ENCODE measurements at regions not wholly inside any gene's neighbourhood (a gene's known extent, or its start where the extent isn't known, plus 50 kb on each side); places are given as distances from the start of the nearest gene placed in this dataset.

- CTCF ChIA-PET, result no interaction called here
- Mint-ChIP-seq H3K4me1 (no peaks in the 10 kb centered on the region), H3K27me3 (peaks cover 8% of the 10 kb centered on the region), H3K4me3 (no peak overlapping the region), H3K27ac (no peak overlapping the region), H3K9me3 (no peaks in the 10 kb centered on the region), H3K36me3 (ENCODE audit: low read depth) (no peaks in the 10 kb centered on the region)
- POLR2A ChIA-PET, result no interaction called here
- DNase-seq, result no peak
Observed at GRCh38 chr11:111194860-111195568, 50.5 kb upstream of the POU2AF2 start.

GRCh38 chr11:111193924-111194490 lies 51.5 kb upstream of the POU2AF2 start:
- ChIA-PET POLR2A (no interaction called here), CTCF (no interaction called here)
- Mint-ChIP-seq H3K27me3 (peaks cover 8% of the 10 kb centered on the region), H3K27ac (no peak overlapping the region), H3K4me1 (no peaks in the 10 kb centered on the region), H3K4me3 (no peak overlapping the region), H3K9me3 (no peaks in the 10 kb centered on the region), H3K36me3 (ENCODE audit: low read depth) (no peaks in the 10 kb centered on the region)
- DNase-seq, result no peak

GRCh38 chr11:111189466-111189865 lies 56.1 kb upstream of the POU2AF2 start:
- no peak overlapping the region for H3K27ac Mint-ChIP-seq
- H3K9me3 Mint-ChIP-seq, result no peaks in the 10 kb centered on the region
- H3K4me1 Mint-ChIP-seq, result no peaks in the 10 kb centered on the region
- POLR2A ChIA-PET, result no interaction called here
- H3K4me3 Mint-ChIP-seq, result no peak overlapping the region
- H3K27me3 Mint-ChIP-seq, result peaks cover 16% of the 10 kb centered on the region
- H3K36me3 Mint-ChIP-seq (ENCODE audit: low read depth), result no peaks in the 10 kb centered on the region
- CTCF ChIA-PET, result no interaction called here
- DNase-seq, result no peak

GRCh38 chr11:111186308-111186915 lies 59.1 kb upstream of the POU2AF2 start:
- no peak overlapping the region for H3K4me3 Mint-ChIP-seq
- H3K36me3 Mint-ChIP-seq (ENCODE audit: low read depth), result no peaks in the 10 kb centered on the region
- ChIA-PET POLR2A (no interaction called here), CTCF (no interaction called here)
- peaks cover 13% of the 10 kb centered on the region for H3K27me3 Mint-ChIP-seq
- no peak for DNase-seq
- H3K9me3 Mint-ChIP-seq, result no peaks in the 10 kb centered on the region
- H3K4me1 Mint-ChIP-seq, result no peaks in the 10 kb centered on the region
- no peak overlapping the region for H3K27ac Mint-ChIP-seq

GRCh38 chr11:111185266-111185665 lies 60.3 kb upstream of the POU2AF2 start:
- POLR2A ChIA-PET, result no interaction called here
- CTCF ChIA-PET, result no interaction called here
- H3K36me3 Mint-ChIP-seq (ENCODE audit: low read depth), result no peaks in the 10 kb centered on the region
- no peaks in the 10 kb centered on the region for H3K9me3 Mint-ChIP-seq
- H3K4me3 Mint-ChIP-seq, result no peak overlapping the region
- DNase-seq, result no peak
- no peak overlapping the region for H3K27ac Mint-ChIP-seq
- H3K4me1 Mint-ChIP-seq, result no peaks in the 10 kb centered on the region
- H3K27me3 Mint-ChIP-seq, result peaks cover 13% of the 10 kb centered on the region

GRCh38 chr11:111183706-111184105 lies 61.8 kb upstream of the POU2AF2 start:
- Mint-ChIP-seq H3K27me3 (peaks cover 12% of the 10 kb centered on the region), H3K4me3 (no peak overlapping the region), H3K36me3 (ENCODE audit: low read depth) (no peaks in the 10 kb centered on the region), H3K4me1 (no peaks in the 10 kb centered on the region), H3K9me3 (no peaks in the 10 kb centered on the region), H3K27ac (no peak overlapping the region)
- ChIA-PET CTCF (no interaction called here), POLR2A (no interaction called here)
- DNase-seq, result no peak

GRCh38 chr11:111179184-111179910 lies 66.2 kb upstream of the POU2AF2 start:
- ChIA-PET CTCF (no interaction called here), POLR2A (no interaction called here)
- H3K9me3 Mint-ChIP-seq, result no peaks in the 10 kb centered on the region

GRCh38 chr11:111177037-111177871 lies 68.3 kb upstream of the POU2AF2 start:
- Mint-ChIP-seq H3K4me1 (peaks cover 7% of the 10 kb centered on the region), H3K36me3 (ENCODE audit: low read depth) (no peaks in the 10 kb centered on the region), H3K27me3 (peaks cover 4% of the 10 kb centered on the region), H3K9me3 (no peaks in the 10 kb centered on the region), H3K4me3 (no peak overlapping the region), H3K27ac (no peak overlapping the region)
- CTCF ChIA-PET, result no interaction called here
- DNase-seq, result no peak
- POLR2A ChIA-PET, result no interaction called here

More at GRCh38 chr11:111179184-111179910, 66.2 kb upstream of the POU2AF2 start:
- Mint-ChIP-seq H3K27me3 (no peaks in the 10 kb centered on the region), H3K4me1 (peaks cover 7% of the 10 kb centered on the region), H3K27ac (no peak overlapping the region), H3K36me3 (ENCODE audit: low read depth) (no peaks in the 10 kb centered on the region), H3K4me3 (no peak overlapping the region)
- DNase-seq, result no peak

- Mint-ChIP-seq H3K27me3 (peaks cover 5% of the 10 kb centered on the region), H3K9me3 (no peaks in the 10 kb centered on the region), H3K4me3 (no peak overlapping the region), H3K4me1 (peaks cover 7% of the 10 kb centered on the region), H3K36me3 (ENCODE audit: low read depth) (no peaks in the 10 kb centered on the region), H3K27ac (no peak overlapping the region)
- POLR2A ChIA-PET, result no interaction called here
- no peak for DNase-seq
- CTCF ChIA-PET, result no interaction called here
Observed at GRCh38 chr11:111176603-111177002, 68.9 kb upstream of the POU2AF2 start.

GRCh38 chr11:111173221-111173620 lies 72.3 kb upstream of the POU2AF2 start:
- H3K9me3 Mint-ChIP-seq, result no peaks in the 10 kb centered on the region
- ChIA-PET POLR2A (no interaction called here), CTCF (no interaction called here)
- H3K4me1 Mint-ChIP-seq, result peaks cover 7% of the 10 kb centered on the region
- DNase-seq, result no peak
- H3K4me3 Mint-ChIP-seq, result no peak overlapping the region
- H3K27me3 Mint-ChIP-seq, result peaks cover 11% of the 10 kb centered on the region
- H3K36me3 Mint-ChIP-seq (ENCODE audit: low read depth), result no peaks in the 10 kb centered on the region
- H3K27ac Mint-ChIP-seq, result no peak overlapping the region

- H3K36me3 Mint-ChIP-seq (ENCODE audit: low read depth), result no peaks in the 10 kb centered on the region
- H3K4me3 Mint-ChIP-seq, result no peak overlapping the region
- DNase-seq, result no peak
- peaks cover 11% of the 10 kb centered on the region for H3K27me3 Mint-ChIP-seq
- H3K27ac Mint-ChIP-seq, result no peak overlapping the region
- CTCF ChIA-PET, result no interaction called here
- H3K4me1 Mint-ChIP-seq, result peaks cover 4% of the 10 kb centered on the region
- H3K9me3 Mint-ChIP-seq, result no peaks in the 10 kb centered on the region
- POLR2A ChIA-PET, result no interaction called here
Observed at GRCh38 chr11:111172321-111172862, 73.1 kb upstream of the POU2AF2 start.

GRCh38 chr11:111170761-111171379 lies 74.7 kb upstream of the POU2AF2 start:
- H3K27me3 Mint-ChIP-seq, result peaks cover 11% of the 10 kb centered on the region
- no peak for DNase-seq
- H3K4me1 Mint-ChIP-seq, result no peaks in the 10 kb centered on the region
- CTCF ChIA-PET, result no interaction called here
- no peaks in the 10 kb centered on the region for H3K9me3 Mint-ChIP-seq
- POLR2A ChIA-PET, result no interaction called here
- no peak overlapping the region for H3K27ac Mint-ChIP-seq
- no peak overlapping the region for H3K4me3 Mint-ChIP-seq
- H3K36me3 Mint-ChIP-seq (ENCODE audit: low read depth), result no peaks in the 10 kb centered on the region

Data from activated CD4-positive, alpha-beta memory T cell treated with anti-CD3 and anti-CD28 coated beads, Interleukin-2, amount 10 ng/mL, durations not matched to agents 7 days and 5 days (primary cell).